CMK (cell line): ENCODE measurements at regions not wholly inside any gene's neighbourhood (a gene's known extent, or its start where the extent isn't known, plus 50 kb on each side); places are given as distances from the start of the nearest gene placed in this dataset.

Experiments used
- DNase-seq: peaks from one replicate; pipeline ENCODE4 v3.0.0-alpha.2; 2010; ENCODE audit warnings: low read depth

GRCh38 chr3:59545374-59545773 lies 495.5 kb upstream of the CFAP20DC start:
- DNase-seq = no peak

- DNase-seq = peak; percentile 58
These were observed 492.5 kb upstream of the CFAP20DC start for GRCh38 chr3:59542276-59542675.

- no peak for DNase-seq
These were observed 490.9 kb upstream of the CFAP20DC start for GRCh38 chr3:59540696-59541095.

GRCh38 chr3:59540241-59540640 lies 490.4 kb upstream of the CFAP20DC start:
- DNase-seq = no peak

GRCh38 chr3:59538753-59539432 lies 489.1 kb upstream of the CFAP20DC start:
- DNase-seq = no peak

GRCh38 chr3:59535791-59536221 lies 486.0 kb upstream of the CFAP20DC start:
- DNase-seq = no peak

- peak; percentile 40 for DNase-seq
These were observed 482.2 kb upstream of the CFAP20DC start for GRCh38 chr3:59531994-59532393.

GRCh38 chr3:59531066-59531745 lies 481.4 kb upstream of the CFAP20DC start:
- no peak for DNase-seq

- DNase-seq = no peak
These were observed 478.4 kb upstream of the CFAP20DC start for GRCh38 chr3:59528251-59528650.

GRCh38 chr3:59527493-59527892 lies 477.7 kb upstream of the CFAP20DC start:
- DNase-seq = no peak

GRCh38 chr3:59526999-59527398 lies 477.2 kb upstream of the CFAP20DC start:
- DNase-seq = no peak

- no peak for DNase-seq
These were observed 472.7 kb upstream of the CFAP20DC start for GRCh38 chr3:59522550-59522949.

GRCh38 chr3:59519094-59519493 lies 469.3 kb upstream of the CFAP20DC start:
- DNase-seq = no peak

- no peak for DNase-seq
These were observed 468.6 kb upstream of the CFAP20DC start for GRCh38 chr3:59518283-59519055.

GRCh38 chr3:59517388-59517787 lies 467.6 kb upstream of the CFAP20DC start:
- no peak for DNase-seq

- DNase-seq = no peak
These were observed 466.1 kb upstream of the CFAP20DC start for GRCh38 chr3:59515966-59516365.

GRCh38 chr3:59514865-59515482 lies 465.1 kb upstream of the CFAP20DC start:
- DNase-seq = peak; percentile 49

- DNase-seq = no peak
These were observed 463.7 kb upstream of the CFAP20DC start for GRCh38 chr3:59513570-59513969.

GRCh38 chr3:59512066-59512465 lies 462.2 kb upstream of the CFAP20DC start:
- no peak for DNase-seq

GRCh38 chr3:59510576-59510975 lies 460.8 kb upstream of the CFAP20DC start:
- no peak for DNase-seq

GRCh38 chr3:59508273-59508672 lies 458.4 kb upstream of the CFAP20DC start:
- no peak for DNase-seq

- DNase-seq = no peak
These were observed 456.4 kb upstream of the CFAP20DC start for GRCh38 chr3:59506191-59506590.

- DNase-seq = no peak
These were observed 453.6 kb upstream of the CFAP20DC start for GRCh38 chr3:59503441-59503840.
